Calu3 (cell line): ENCODE measurements at regions not wholly inside any gene's neighbourhood (a gene's known extent, or its start where the extent isn't known, plus 50 kb on each side); places are given as distances from the start of the nearest gene placed in this dataset.
"Not testable (repeated sequence)": the region's sequence is repeated elsewhere in the genome, so short reads cannot be mapped to it uniquely, and the experiment has no call there.

Experiments
- BruUV-seq: library from RNA; stranded (reverse); fragments of 400-500 nt; replicated peaks from 2 replicates; lab custom pipeline; 2021; lab: Mats Ljungman, UMichigan
- CTCF ChIA-PET: fragments of 300-600 bp; sonication (Branson Sonifier 250); formaldehyde crosslinking; loops from one replicate; lab custom pipeline; 2022; ENCODE audit warnings: antibody characterized with exemption; lab: Charles Lee
- DNase-seq: peaks from one replicate; pipeline ENCODE4 v3.0.0; 2022
- H3K27ac Mint-ChIP-seq: one replicate; pipeline ENCODE4 v1.8.0; 2022; ENCODE audit warnings: mixed read lengths; ENCODE audit not compliant: unreplicated experiment
- H3K27me3 Mint-ChIP-seq: one replicate; pipeline ENCODE4 v1.8.0; 2022; ENCODE audit warnings: mixed read lengths; ENCODE audit not compliant: unreplicated experiment
- H3K36me3 Mint-ChIP-seq: one replicate; pipeline ENCODE4 v1.8.0; 2022; ENCODE audit warnings: mild to moderate bottlenecking, moderate library complexity, mixed read lengths; ENCODE audit not compliant: insufficient read depth, unreplicated experiment
- H3K4me1 Mint-ChIP-seq: one replicate; pipeline ENCODE4 v1.8.0; 2022; ENCODE audit warnings: mild to moderate bottlenecking, low read depth, mixed read lengths; ENCODE audit not compliant: unreplicated experiment
- H3K4me3 Mint-ChIP-seq: one replicate; pipeline ENCODE4 v1.8.0; 2022; ENCODE audit warnings: mild to moderate bottlenecking, low read depth, moderate library complexity, mixed read lengths; ENCODE audit not compliant: unreplicated experiment
- H3K9me3 Mint-ChIP-seq: one replicate; pipeline ENCODE4 v1.8.0; 2022; ENCODE audit warnings: low read depth, mixed read lengths; ENCODE audit not compliant: unreplicated experiment
- intact Hi-C: fragments of 100-400 bp; cut with micrococcal nuclease; formaldehyde crosslinking; loops from one replicate; pipeline ENCODE4 v1.10.0; 2022; ENCODE audit not compliant: unreplicated experiment

GRCh38 chr2:131309833-131310232 is 54.1 kb downstream of the RAB6D start:
- H3K4me3 Mint-ChIP-seq, BruUV-seq, H3K9me3 Mint-ChIP-seq, H3K4me1 Mint-ChIP-seq, H3K36me3 Mint-ChIP-seq, H3K27ac Mint-ChIP-seq, DNase-seq, CTCF ChIA-PET, intact Hi-C loops: not testable (repeated sequence)
- peaks cover 58% of the 10 kb centered on the region for H3K27me3 Mint-ChIP-seq

GRCh38 chr2:131300153-131300552 is 63.8 kb downstream of the RAB6D start:
- H3K27ac Mint-ChIP-seq, H3K4me3 Mint-ChIP-seq, intact Hi-C loops, H3K4me1 Mint-ChIP-seq, H3K36me3 Mint-ChIP-seq, BruUV-seq, DNase-seq, H3K9me3 Mint-ChIP-seq, CTCF ChIA-PET: not testable (repeated sequence)
- peaks cover 17% of the 10 kb centered on the region for H3K27me3 Mint-ChIP-seq

- H3K27me3 Mint-ChIP-seq, DNase-seq, BruUV-seq, H3K27ac Mint-ChIP-seq, H3K4me3 Mint-ChIP-seq, intact Hi-C loops, H3K9me3 Mint-ChIP-seq, H3K36me3 Mint-ChIP-seq, H3K4me1 Mint-ChIP-seq, CTCF ChIA-PET: not testable (repeated sequence)
These were observed 68.5 kb downstream of the POTEE start for GRCh38 chr2:131277857-131278256.

GRCh38 chr2:131277289-131277688 is 68.0 kb downstream of the POTEE start:
- H3K4me1 Mint-ChIP-seq, CTCF ChIA-PET, H3K27me3 Mint-ChIP-seq, H3K9me3 Mint-ChIP-seq, DNase-seq, H3K27ac Mint-ChIP-seq, H3K36me3 Mint-ChIP-seq, intact Hi-C loops, BruUV-seq, H3K4me3 Mint-ChIP-seq: not testable (repeated sequence)

- H3K9me3 Mint-ChIP-seq, H3K4me1 Mint-ChIP-seq, H3K27ac Mint-ChIP-seq, intact Hi-C loops, DNase-seq, BruUV-seq, H3K36me3 Mint-ChIP-seq, H3K4me3 Mint-ChIP-seq, CTCF ChIA-PET, H3K27me3 Mint-ChIP-seq: not testable (repeated sequence)
These were observed 62.7 kb downstream of the POTEE start for GRCh38 chr2:131272019-131272418.

GRCh38 chr2:131264034-131264433 is 54.7 kb downstream of the POTEE start:
- H3K36me3 Mint-ChIP-seq, H3K9me3 Mint-ChIP-seq, H3K4me1 Mint-ChIP-seq, DNase-seq, H3K27ac Mint-ChIP-seq, H3K27me3 Mint-ChIP-seq, CTCF ChIA-PET, BruUV-seq, intact Hi-C loops, H3K4me3 Mint-ChIP-seq: not testable (repeated sequence)
